Transverse colon (tissue), 4 donors: ENCODE measurements at regions not wholly inside any gene's neighbourhood (a gene's known extent, or its start where the extent isn't known, plus 50 kb on each side); places are given as distances from the start of the nearest gene placed in this dataset.

Experiments used
- DNase-seq: peaks from one replicate; pipeline ENCODE4 v3.0.0-alpha.2; 2019
- H3K27ac ChIP-seq, 4 donors: fragments of 200-600 bp; sonication (generic); 2 replicates each; pipeline ENCODE4 v1.5.1; 2016 to 2018; ENCODE audit warnings: inconsistent platforms in 4 of 4
- H3K27me3 ChIP-seq: fragments of 200-600 bp; sonication (generic); 2 replicates; pipeline ENCODE4 v1.5.1; 2017; ENCODE audit warnings: inconsistent platforms
- H3K36me3 ChIP-seq, 4 donors: fragments of 200-600 bp; sonication (generic); 2 replicates each; pipeline ENCODE4 v1.5.1; 2017 to 2019; ENCODE audit warnings: inconsistent platforms in 4 of 4
- H3K4me1 ChIP-seq, 4 donors: fragments of 200-600 bp; sonication (generic); 2 replicates each; pipeline ENCODE4 v1.5.1; 2017 to 2020; ENCODE audit warnings: inconsistent platforms in 4 of 4
- H3K4me3 ChIP-seq, 4 donors: fragments of 200-600 bp; sonication (generic); 1 replicate in 1 of 4; 2 replicates in 3 of 4; pipeline versions ENCODE4 v1.5.1 to v1.6.1; 2017 to 2019; ENCODE audit warnings: inconsistent platforms in 4 of 4
- H3K9me3 ChIP-seq, 2 donors: fragments of 200-600 bp; sonication (generic); 2 replicates each; pipeline ENCODE4 v1.5.1; 2017 to 2019; ENCODE audit warnings: inconsistent platforms in 2 of 2
- EP300 ChIP-seq: sonication (generic); formaldehyde crosslinking; IDR thresholded peaks from one replicate; pipeline ENCODE4 v1.6.1; 2017; ENCODE audit warnings: antibody characterized with exemption, low read depth
- POLR2A ChIP-seq: fragments of 450-650 bp; IDR thresholded peaks from one replicate; pipeline ENCODE4 v1.6.1; 2016; ENCODE audit warnings: antibody characterized with exemption, mild to moderate bottlenecking, moderate library complexity
- POLR2AphosphoS5 ChIP-seq, 3 donors: sonication (generic); formaldehyde crosslinking; IDR thresholded peaks; one replicate each; pipeline ENCODE4 v1.6.1; 2016; ENCODE audit warnings: antibody characterized with exemption in 3 of 3
- WGBS, 2 donors: methylation state at CpG; one replicate each; pipeline ENCODE4 v1.1.5; 2018; ENCODE audit warnings: low coverage in 1 of 2; 5-methylcytosine and 5-hydroxymethylcytosine counted together
- in situ Hi-C, 4 donors: fragments of 200-750 bp; cut with MboI; loops; one replicate each; pipeline versions ENCODE4 v1.15.0 to v1.15.1; 2017; ENCODE audit warnings: low sequenced_read_pairs in 3 of 4, low pct_ligation_motif_present in 1 of 4, low pct_unique_long_range_greater_than_20kb in 1 of 4
- intact Hi-C: fragments of 100-400 bp; cut with DNase I; formaldehyde crosslinking; loops from one replicate; pipeline ENCODE4 v1.15.1; 2023; ENCODE audit warnings: low total_unique reads
- TF ChIP-seq, protein P1 (sequence below), 5 experiments: fragments of 200-600 bp in 3 of 5; fragments of 450-650 bp in 2 of 5; sonication (generic) in 3 of 5; IDR thresholded peaks; 1 replicate in 2 of 5; 2 replicates in 3 of 5; pipeline ENCODE4 v1.5.1; 2016 to 2017; ENCODE audit warnings: antibody characterized with exemption in 5 of 5, inconsistent platforms in 3 of 5, mild to moderate bottlenecking in 2 of 5, moderate library complexity in 1 of 5

DNA sequence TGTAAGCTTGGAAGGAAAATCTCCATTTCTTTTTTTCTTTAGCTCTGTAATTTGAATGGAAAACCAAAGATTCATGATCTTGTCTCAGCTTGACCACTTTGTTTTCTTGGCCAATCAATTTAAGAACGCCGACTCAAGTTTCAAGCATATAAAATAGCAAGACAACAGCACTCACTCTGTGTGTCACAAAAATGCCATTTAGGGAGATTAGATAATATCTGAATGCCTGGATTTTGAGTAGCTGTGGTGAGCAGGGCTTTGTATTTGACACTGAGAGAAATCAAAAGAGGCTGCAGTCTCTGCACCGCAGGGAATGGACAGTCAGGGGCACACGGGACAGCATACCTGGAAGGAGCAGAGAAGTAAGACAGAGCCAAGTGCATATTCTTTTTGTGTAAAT is 209.5 kb upstream of the SLC10A2 start:
- Histone ChIP-seq H3K27ac (no peak overlapping the region), H3K4me3 (no peak overlapping the region), H3K4me1 (no peaks in the 10 kb centered on the region), H3K36me3 (no peaks in the 10 kb centered on the region), H3K9me3 (no peaks in the 10 kb centered on the region), H3K27me3 (no peaks in the 10 kb centered on the region)
- TF ChIP-seq POLR2A (no peak), EP300 (no peak), POLR2AphosphoS5 (IDR thresholded peaks at IDR 0.05) (no peak)
- TF ChIP-seq, protein P1, sequence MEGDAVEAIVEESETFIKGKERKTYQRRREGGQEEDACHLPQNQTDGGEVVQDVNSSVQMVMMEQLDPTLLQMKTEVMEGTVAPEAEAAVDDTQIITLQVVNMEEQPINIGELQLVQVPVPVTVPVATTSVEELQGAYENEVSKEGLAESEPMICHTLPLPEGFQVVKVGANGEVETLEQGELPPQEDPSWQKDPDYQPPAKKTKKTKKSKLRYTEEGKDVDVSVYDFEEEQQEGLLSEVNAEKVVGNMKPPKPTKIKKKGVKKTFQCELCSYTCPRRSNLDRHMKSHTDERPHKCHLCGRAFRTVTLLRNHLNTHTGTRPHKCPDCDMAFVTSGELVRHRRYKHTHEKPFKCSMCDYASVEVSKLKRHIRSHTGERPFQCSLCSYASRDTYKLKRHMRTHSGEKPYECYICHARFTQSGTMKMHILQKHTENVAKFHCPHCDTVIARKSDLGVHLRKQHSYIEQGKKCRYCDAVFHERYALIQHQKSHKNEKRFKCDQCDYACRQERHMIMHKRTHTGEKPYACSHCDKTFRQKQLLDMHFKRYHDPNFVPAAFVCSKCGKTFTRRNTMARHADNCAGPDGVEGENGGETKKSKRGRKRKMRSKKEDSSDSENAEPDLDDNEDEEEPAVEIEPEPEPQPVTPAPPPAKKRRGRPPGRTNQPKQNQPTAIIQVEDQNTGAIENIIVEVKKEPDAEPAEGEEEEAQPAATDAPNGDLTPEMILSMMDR (IDR thresholded peaks at IDR 0.05), result no peak
- intact Hi-C loops, result no loop called here
- 88 to 91% methylated on average over 4 of the region's 4 CpGs for WGBS, 2 donors
- no peak for DNase-seq
- in situ Hi-C loops, result no loop called here

DNA sequence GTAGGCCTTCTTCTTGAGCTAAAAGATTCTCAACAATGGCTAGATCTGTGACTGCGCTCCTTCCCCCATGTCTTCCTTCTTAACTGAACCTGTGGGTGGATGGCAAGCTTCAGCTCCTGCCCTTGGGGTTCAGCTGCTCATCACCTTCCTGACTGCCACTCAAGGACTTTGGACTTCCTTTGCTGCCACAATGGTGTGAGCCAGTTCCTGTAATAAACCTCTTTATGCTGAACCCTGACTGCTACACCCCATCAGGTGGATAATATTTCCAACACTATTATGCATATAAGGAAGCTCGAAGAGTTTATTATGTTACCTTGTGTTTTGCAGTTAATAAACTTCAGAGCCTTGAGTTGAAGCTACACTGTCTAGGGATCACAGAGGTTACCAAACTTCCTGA is 208.9 kb upstream of the SLC10A2 start:
- Histone ChIP-seq H3K27ac (no peak overlapping the region), H3K4me3 (no peak overlapping the region), H3K9me3 (no peaks in the 10 kb centered on the region), H3K27me3 (no peaks in the 10 kb centered on the region), H3K36me3 (no peaks in the 10 kb centered on the region), H3K4me1 (no peaks in the 10 kb centered on the region)
- TF ChIP-seq POLR2AphosphoS5 (IDR thresholded peaks at IDR 0.05) (no peak), POLR2A (no peak), EP300 (no peak)
- TF ChIP-seq, protein P1 (IDR thresholded peaks at IDR 0.05), result no peak
- peak; percentile 11 for DNase-seq
- intact Hi-C loops, result no loop called here
- in situ Hi-C loops, result no loop called here
- 82 to 90% methylated on average over 1 to 2 of the region's 2 CpGs for WGBS, 2 donors

DNA sequence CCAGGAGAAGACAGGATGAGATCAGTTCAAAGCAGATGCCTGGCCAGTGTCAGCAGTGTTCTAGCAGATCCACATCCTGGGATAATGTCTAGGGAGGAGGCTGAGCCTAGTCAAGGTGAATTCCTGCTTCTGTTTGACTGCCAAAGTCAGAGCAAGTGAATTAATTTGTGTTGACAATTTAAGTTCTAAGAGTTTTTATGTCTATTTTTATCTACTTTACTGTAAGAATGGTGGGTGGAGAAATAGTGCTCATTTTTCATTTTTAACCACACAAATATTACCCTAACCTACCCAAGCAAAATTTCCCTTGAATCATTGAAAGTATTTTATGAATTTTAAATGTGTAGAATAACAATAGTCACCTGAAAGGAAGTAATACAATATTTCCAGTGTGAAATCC is 207.6 kb upstream of the SLC10A2 start:
- Histone ChIP-seq H3K4me3 (no peak overlapping the region), H3K36me3 (no peaks in the 10 kb centered on the region), H3K9me3 (no peaks in the 10 kb centered on the region), H3K27ac (no peak overlapping the region), H3K27me3 (no peaks in the 10 kb centered on the region), H3K4me1 (no peaks in the 10 kb centered on the region)
- intact Hi-C loops, result no loop called here
- TF ChIP-seq POLR2A (no peak), POLR2AphosphoS5 (IDR thresholded peaks at IDR 0.05) (no peak), EP300 (no peak)
- TF ChIP-seq, protein P1 (IDR thresholded peaks at IDR 0.05), result no peak
- DNase-seq, result no peak
- in situ Hi-C loops, result no loop called here

DNA sequence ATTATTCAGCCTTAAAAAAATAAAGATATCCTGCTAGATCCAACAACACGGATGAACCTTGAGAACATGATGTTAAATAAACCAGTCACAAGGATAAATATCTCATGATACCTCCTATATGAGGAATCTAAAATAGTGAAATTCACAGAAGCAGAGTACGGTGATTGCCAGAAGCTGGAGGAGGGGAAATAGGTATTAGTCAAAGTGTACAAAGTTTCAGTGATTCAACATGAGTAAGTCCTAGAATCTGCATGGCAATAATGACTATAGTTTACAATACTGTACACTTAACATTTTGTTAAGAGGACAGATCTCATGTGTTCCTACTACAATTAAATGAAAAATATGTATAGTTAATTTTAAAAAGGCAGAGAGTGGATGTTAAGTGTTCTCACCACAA is 206.6 kb upstream of the SLC10A2 start:
- H3K4me1 ChIP-seq, result no peaks in the 10 kb centered on the region
- no peak overlapping the region for H3K27ac ChIP-seq
- TF ChIP-seq POLR2AphosphoS5 (IDR thresholded peaks at IDR 0.05) (no peak), POLR2A (no peak), EP300 (no peak)
- TF ChIP-seq, protein P1 (IDR thresholded peaks at IDR 0.05), result no peak
- intact Hi-C loops, result no loop called here
- H3K9me3 ChIP-seq, result peaks cover 0 to 4% of the 10 kb centered on the region in 2 donors
- in situ Hi-C loops, result no loop called here
- DNase-seq, result no peak
- 47 to 49% methylated on average over 2 of the region's 2 CpGs for WGBS, 2 donors
- H3K27me3 ChIP-seq, result no peaks in the 10 kb centered on the region
- no peak overlapping the region for H3K4me3 ChIP-seq
- no peaks in the 10 kb centered on the region for H3K36me3 ChIP-seq
